GM18517 (cell line): ENCODE measurements at regions not wholly inside any gene's neighbourhood (a gene's known extent, or its start where the extent isn't known, plus 50 kb on each side); places are given as distances from the start of the nearest gene placed in this dataset.
A peak's percentile ranks its signal among the peaks of the same experiment; 100 is the strongest.

ENCODE experiments used
- ATAC-seq: cut with Tn5 transposase; IDR thresholded peaks from one replicate; pipeline ENCODE4 v1.9.1; 2021; ENCODE audit warnings: mild to moderate bottlenecking, moderate library complexity; ENCODE audit not compliant: unreplicated experiment

DNA sequence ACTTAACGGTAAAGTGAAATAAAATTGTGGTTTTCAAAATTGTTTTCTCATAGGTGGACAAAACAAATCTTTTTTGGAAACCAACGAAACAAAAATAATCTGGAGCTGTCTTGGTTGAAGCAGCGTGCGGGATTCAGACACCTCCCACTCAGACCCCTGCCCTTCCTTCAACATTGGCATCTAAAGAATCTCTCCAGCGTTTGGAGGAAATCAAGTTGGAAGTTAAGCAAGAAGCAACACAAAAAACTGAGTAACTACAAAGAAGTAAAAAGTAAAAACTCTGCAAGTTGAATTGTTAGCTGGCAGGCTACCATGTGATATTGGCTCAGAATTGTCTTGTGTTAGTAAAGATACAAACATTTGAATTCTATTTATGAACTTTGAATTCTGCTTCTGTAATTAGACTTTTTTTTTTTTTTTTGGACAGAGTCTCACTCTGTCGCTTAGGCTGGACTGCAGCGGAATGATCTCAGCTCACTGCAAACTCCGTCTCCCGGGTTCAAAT lies 361.0 kb upstream of the PMFBP1 start:
- no peak for ATAC-seq

DNA sequence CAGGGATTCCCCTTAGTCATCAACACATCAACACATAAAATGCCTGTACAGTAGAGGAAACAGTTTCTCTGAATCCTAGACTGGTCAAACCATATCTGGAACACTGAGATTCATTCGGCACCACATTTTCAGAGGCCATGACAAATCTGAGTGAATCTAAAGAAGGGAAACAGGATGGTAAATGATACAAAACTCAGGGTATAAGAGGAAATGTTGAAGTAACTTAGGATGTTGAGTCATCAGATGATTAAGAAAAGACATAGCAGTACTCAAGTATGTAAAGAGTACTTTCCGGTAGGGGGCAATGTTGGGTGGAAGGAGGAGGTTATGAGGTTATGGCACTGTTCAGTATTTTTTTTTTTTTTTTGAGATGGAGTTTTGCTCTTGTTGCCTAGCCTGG lies 358.5 kb upstream of the PMFBP1 start:
- no peak for ATAC-seq

DNA sequence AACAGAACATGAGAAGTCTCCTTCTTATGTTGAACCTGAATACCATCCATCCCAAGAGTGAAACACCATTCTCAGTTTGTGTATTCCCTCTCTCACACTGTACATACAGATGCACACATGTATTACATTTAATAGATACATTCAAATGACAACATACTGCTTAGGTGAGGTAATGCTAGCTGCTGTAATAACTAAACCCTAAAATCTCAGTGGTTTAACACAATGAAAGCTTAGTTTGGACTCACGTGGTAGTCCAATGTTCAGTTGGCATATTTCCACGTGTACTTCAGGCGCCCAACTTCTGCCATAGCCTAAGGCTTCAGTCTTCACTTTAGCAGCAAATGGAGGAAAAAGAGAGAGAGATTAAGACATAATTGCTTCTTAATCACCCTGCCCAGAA lies 351.1 kb upstream of the PMFBP1 start:
- no peak for ATAC-seq

DNA sequence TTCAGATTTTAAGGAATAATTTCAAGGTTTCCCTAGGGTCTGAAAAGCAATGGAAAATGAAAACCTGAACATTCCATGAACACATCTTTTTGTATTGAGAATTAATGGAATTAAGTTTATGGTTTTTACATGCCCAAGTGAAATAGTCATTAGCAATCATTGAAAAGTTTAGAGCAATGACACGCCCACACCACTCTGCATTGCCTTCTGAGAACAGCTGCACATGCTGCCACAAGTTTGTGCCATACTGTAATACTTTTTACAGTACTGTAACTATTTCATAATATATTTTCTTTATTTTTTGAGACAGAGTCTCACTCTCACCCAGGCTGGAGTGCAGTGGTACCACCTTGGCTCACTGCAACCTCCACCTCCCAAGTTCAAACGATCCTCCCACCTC lies 345.2 kb upstream of the PMFBP1 start:
- no peak for ATAC-seq

DNA sequence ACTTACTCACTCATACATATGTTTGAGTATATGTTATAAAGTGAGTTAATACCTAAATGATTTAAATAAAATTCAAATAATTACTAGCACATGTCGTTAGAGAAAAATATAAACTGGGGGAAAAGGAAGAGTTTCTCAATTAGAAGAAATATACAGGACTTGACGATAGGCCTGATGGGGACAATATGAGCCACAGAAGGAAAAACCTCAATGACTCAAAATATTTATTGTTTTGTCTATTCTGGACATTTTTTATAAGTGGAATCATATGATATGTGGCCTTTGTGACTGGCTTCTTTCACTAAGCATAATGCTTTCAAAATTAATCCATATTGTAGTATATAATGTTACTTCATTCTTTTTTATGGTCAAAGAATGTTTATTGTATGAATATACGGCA lies 339.2 kb upstream of the PMFBP1 start:
- ATAC-seq: no peak

DNA sequence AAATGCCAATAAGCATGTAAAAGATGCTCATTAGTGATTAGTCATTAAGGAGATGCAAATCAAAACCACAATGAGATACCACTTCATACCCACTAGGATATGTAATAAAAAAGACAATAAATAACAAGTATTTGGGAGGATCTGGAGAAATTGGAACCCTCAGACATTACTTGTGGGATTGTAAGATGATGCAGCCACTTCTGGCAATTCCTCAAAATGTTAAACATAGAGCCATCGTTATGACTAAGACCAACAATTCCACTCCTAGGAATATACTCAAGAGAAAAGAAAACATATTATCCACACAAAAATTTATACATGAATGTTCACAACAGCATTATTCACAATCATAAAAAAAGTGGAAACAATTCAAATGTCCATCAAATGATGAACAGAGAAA lies 336.2 kb upstream of the PMFBP1 start:
- ATAC-seq: no peak

DNA sequence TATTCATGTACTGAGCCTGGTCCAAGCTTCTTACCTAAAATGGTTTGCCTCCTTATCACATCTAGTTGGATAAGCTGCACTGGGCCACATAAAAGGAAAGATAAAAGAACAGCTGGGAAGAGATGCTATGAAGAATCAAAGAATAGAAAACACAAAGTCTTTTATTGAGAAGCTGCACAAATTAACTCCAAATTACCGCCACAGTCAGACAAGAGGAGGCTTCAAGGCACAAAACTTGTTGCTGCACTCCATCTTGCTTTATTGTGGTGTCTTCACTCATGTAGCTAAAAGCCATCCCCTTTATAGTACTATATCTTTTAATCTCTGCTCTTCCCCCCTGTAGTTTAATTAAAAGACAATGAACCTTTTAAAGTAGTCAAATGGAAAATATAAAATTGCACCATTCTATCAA lies 330.6 kb upstream of the PMFBP1 start:
- ATAC-seq: no peak

DNA sequence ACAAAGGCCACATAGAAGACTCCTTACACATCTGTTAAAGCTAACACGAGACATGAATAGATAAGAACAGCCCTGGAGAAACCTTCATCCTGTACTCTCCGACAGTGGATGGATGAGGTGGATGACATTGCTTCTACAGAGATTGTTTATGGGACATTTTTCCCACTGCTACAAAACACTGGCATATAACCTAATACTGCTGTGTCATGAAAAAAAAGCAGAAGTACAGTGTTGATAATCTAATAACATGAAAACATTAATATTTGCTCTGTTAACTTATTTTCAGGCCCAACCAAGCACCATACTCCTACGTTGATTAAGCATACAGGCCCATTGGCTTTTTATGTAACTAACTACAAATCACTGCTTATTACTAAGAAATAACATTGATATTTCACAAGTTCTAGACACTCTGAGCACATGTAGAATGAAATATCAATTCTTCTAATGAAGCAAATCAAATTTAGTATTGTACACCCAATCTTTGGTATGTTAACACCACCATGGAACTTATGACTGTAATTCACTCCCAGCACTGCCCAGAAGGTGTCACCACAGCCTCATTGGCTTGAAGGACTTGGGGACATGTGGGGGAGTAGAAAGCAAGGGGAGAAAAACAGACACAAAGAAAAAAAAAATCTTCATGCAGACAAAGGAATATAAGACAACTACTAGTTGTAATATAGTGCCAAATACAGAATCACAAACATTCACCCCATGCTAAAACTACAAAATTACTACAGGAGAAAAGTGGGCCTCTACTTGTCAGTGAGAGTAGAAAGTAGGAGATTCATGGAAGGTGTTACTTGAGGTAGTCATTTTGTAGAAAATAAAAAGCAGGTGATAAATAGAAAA lies 330.0 kb upstream of the PMFBP1 start:
- peak; percentile 77 for ATAC-seq

DNA sequence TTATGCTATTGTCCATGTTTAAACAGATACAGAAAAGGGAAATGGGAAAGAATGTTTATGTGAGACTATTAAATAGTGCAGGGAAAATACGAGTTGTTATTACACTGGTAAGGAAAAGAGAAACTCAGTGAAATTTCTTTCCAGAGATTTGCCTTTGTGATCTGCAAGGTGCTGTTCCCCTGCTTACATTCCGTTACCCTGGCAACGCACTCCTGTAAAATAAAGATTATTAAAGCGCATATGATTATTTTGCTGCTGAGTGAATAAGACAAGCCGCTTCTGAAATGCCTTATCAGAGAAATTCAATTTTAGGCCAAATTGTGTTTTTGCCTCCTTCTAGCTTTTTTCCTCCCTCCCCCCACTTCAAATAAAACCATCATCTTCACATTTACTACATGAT lies 328.6 kb upstream of the PMFBP1 start:
- ATAC-seq: no peak

DNA sequence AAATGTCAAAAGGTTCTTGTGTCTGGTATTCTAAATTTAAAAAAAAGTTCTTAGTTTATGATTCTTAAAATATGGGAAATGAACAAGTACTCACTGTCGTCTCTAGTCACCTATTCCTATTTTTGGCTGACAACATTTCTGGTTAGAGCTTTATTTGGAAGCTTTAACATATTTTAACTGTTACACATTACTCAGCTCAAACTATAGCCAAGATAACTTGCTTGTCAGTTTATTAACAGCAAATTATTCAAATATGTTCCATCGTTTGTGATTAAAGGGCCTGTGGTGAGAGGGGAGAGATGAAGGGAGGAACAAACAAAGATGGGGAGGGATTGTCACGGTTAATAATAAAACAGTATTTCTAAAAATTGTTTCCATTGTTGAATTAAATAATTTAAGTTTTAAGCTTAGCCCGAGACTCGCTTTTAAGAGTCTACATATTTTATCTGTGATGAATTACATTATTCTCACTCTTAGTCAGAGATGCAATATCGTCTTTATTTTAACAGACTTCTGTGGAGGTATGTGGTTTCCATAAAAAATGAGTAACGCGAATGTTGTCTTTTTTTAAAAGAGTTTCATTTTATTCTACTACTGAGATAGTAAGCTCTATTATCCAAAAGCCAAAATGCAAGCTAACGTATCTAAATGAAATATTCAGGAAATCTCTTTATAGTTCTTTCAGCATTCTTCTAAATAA lies 321.9 kb upstream of the PMFBP1 start:
- no peak for ATAC-seq

DNA sequence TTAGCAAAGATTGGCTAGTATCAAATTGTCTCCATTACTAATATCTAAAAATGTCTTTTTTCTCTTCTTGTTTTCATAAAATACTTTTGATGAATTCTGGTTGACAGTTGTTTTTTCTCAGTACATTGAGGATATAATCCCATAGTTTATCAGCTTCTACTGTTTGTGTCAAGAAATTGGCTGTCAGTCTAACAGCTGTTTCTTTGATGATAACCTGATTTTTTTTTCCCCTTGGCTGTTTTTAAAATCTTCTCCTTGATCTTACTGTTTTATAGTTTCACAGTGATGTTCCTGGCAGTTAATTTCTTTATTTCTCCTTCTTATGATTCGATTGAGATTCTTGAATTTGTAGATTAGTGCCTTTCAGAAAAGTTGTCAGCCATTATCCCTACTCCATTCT lies 315.3 kb upstream of the PMFBP1 start:
- no peak for ATAC-seq

DNA sequence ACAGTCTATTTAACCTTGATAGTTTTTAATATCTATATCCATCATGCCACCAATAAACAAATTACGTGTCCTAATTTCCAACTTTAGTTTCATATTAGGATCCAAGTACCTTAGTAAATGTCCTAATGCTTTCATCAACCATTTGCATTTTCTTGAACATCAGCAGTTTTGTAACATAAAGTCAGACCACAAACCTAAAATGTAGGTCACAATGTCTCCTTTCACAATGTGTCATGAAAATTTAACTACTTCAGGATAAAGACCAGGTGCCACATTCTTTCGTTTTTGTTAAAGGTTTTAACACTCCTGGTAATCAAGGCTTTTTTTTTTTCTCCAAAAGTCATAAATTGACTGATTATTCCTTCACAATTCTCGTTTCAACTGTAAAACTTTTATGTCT lies 310.7 kb upstream of the PMFBP1 start:
- ATAC-seq: no peak

DNA sequence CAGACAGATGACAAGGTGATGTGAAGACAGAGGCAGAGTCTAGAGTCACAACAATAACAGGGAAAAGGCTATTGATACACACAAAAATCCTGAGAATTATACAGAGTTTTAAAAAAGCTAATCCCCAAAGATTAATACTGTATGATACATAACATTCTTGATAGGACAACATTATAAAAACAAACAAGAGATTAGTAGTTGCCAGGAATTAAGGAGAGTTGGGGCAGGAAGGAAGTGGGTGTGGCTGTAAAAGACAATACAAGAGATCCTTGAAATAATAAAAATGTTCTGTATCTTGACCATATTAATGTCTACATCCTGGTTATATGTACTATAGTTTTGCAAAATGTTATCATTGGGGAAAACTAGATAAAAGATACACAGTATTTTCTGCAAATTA lies 309.5 kb upstream of the PMFBP1 start:
- ATAC-seq: no peak

DNA sequence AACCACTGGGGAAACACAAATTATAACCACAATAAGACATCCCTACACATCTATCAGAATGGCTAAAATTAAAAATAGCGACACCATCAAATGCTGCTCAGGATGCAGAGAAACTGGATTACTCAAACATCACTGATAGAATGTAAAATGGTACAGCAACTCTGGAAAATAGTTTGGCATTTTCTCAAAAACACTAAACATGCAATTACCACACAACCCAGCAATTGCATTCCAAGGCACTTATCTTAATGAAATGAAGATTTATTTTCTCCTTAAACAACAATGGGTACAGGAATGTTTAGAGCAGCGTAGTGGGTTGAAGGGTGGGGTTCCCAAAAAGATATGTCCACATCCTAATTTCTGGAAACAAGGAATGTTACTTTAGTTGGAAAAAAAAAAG lies 309.0 kb upstream of the PMFBP1 start:
- no peak for ATAC-seq

DNA sequence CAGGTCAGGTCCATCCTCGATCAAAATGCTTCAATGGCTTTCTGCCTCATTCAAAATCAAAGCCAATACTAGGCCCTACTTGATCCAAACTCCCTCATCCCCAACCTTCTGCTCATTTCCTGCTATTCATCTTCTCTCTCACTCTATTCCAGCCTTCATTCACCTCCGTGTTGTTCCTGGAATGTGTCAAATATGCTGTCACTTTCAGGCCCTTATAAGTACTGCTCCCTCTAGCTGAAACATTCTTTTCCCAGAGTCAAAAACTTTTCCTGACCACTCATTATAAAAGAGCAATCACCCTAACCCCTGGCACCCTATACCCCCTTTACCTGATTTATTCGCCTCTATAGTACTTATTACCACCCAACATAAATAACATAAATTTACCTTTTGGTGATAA lies 303.7 kb upstream of the PMFBP1 start:
- ATAC-seq: no peak

DNA sequence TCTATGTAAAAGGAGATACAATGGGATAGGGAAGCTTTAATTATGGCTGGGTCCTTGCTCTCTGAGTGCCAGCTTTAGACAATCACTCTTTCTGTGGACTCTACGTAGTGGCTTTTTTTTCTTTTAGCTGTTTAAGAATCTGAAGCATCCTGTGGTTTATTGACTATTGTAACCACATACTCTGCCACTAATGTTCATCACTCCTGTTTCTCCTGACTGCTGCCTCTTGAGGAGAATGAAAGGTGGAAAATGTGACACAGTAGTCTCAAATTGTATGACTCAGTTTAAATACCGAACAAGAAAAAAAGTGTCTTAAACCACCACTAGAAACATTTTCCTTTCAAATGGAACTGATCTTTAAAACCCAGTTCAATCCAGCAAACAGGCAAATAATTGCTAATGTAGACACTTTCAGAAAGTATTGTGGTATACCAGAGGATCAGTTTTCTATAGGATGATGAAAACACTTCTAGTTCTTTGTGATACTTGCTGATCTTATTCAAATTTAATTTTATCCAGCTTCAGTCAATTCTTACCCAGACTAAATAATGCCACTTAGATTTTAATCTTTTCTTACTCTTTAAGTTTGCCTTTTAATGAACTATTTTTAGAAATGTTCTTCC lies 302.7 kb upstream of the PMFBP1 start:
- ATAC-seq: no peak

DNA sequence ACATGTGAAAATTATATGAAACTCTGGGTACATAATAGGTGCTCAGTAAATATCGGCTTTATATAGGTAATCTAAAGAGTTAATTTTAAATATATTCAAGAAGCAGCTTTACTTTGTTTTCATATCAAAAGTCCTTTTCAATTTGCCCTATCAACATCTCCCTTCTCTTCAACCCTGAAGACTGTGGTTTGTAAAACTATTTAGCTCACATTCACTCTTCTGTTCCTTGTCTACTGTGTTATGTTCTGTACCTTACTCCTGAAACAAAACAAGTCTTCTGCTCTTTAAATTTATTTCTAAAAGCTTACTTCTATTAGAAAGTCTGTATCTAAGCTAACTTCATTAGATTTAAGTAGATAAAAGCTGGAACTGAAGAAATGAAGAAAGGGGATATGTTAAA lies 301.7 kb upstream of the PMFBP1 start:
- no peak for ATAC-seq

DNA sequence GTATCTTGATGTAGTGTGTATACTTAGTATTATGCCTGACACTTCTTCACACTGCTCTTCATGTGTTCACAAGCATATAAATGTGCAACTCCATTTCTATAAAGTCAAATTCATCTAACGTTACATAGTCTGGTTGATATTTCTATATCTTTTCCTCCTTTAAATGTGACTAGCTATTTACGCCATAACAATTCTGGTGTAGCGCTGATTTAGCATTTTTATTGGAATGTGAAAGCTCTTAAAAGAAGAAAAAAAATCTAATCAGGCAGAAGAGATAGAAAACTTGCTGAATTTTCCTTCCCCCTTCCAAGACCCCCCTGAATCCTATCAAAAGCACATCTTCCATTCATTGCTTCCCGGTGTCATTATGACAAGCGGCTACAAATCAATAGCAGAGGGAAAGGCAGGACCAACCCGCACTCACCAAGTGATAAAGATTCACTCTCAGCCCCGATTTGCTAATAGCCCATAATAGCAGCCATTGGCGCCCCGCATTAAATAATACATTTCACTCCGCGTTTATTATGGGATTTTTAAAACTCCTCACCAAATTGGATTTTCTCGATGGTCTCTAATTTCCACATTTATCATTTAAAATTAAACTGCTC lies 299.5 kb upstream of the PMFBP1 start:
- no peak for ATAC-seq

DNA sequence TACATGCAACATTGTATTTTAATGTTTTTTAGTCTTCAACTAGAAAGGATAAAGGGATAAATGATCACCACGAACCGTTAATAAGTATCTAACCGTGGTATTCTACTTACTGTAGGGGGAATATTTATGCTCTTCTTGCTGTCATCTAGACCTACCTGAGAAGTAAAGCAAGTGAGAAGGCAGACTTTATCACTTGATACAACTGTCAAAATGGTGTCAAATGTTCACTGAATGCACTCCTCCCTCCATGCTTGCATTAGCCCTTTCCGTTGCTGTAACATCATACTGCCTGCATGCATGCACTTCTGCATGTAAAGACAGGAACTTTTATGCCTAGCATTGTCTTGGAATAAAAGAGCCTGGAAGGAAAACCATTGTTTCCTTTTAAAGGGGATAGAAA lies 298.6 kb upstream of the PMFBP1 start:
- ATAC-seq: no peak

DNA sequence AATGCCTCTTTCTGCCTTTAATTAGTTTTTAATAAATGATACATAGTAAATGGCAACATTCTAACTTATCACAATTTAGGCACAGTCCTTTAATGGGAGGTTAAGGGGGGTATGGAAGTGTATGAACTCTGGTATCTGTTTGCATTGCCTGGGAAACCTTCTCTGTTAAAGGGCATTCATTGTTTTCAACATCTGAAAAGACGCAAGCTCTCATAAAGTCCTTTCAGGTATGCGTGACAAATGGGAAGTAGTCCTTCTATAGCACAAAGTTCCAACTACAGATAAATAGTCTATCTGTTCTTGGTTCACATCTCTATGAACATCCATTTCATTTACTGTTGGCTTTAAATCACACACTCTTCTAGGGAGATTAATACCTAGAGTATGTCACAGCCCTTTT lies 298.0 kb upstream of the PMFBP1 start:
- no peak for ATAC-seq

DNA sequence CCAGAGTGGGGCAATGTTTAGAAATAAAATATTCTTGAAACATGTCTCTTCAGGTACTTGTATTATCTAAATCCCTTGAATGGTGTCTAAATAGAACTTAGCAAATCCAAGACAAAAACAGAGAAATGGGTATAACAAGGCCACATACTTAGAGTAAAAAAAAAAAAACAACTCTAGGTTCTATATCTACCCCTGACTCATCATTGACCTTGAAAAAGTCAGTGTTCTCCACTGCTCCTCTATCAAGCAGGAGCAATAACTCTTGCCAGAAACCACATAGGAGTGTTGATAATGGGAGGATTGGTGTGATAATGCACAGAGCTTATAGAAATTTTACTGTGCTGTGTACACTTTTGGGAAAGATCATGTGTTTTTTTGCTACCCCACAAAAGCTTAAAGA lies 296.6 kb upstream of the PMFBP1 start:
- ATAC-seq: no peak
